HG02852 (cell line): ENCODE measurements at regions not wholly inside any gene's neighbourhood (a gene's known extent, or its start where the extent isn't known, plus 50 kb on each side); places are given as distances from the start of the nearest gene placed in this dataset.
"Not testable (repeated sequence)": the region's sequence is repeated elsewhere in the genome, so short reads cannot be mapped to it uniquely, and the experiment has no call there.

Source experiments
- ATAC-seq: cut with Tn5 transposase; IDR thresholded peaks from one replicate; pipeline ENCODE4 v1.9.1; 2021; ENCODE audit warnings: mild to moderate bottlenecking, moderate library complexity; ENCODE audit not compliant: unreplicated experiment

- ATAC-seq, result no peak
Observed at GRCh38 chr7:66535414-66536329, 93.0 kb upstream of the KCTD7 start.

- no peak for ATAC-seq
Observed at GRCh38 chr7:66537380-66537779, 91.3 kb upstream of the KCTD7 start.

- ATAC-seq, result no peak
Observed at GRCh38 chr7:66537876-66538275, 90.8 kb upstream of the KCTD7 start.

GRCh38 chr7:66539264-66539623, 89.4 kb upstream of the KCTD7 start:
- ATAC-seq, result no peak

GRCh38 chr7:66539902-66540375, 88.7 kb upstream of the KCTD7 start:
- no peak for ATAC-seq

GRCh38 chr7:66542049-66542448, 86.6 kb upstream of the KCTD7 start:
- ATAC-seq, result no peak

- no peak for ATAC-seq
Observed at GRCh38 chr7:66542528-66543269, 86.0 kb upstream of the KCTD7 start.

- ATAC-seq, result no peak
Observed at GRCh38 chr7:66549466-66549865, 79.2 kb upstream of the KCTD7 start.

GRCh38 chr7:66553001-66553400, 75.7 kb upstream of the KCTD7 start:
- no peak for ATAC-seq

- not testable (repeated sequence) for ATAC-seq
Observed at GRCh38 chr7:66553675-66554074, 75.0 kb upstream of the KCTD7 start.

- ATAC-seq, result not testable (repeated sequence)
Observed at GRCh38 chr7:66554291-66554690, 74.4 kb upstream of the KCTD7 start.

GRCh38 chr7:66554842-66555430, 73.7 kb upstream of the KCTD7 start:
- not testable (repeated sequence) for ATAC-seq

GRCh38 chr7:66556177-66556548, 72.5 kb upstream of the KCTD7 start:
- no peak for ATAC-seq

- no peak for ATAC-seq
Observed at GRCh38 chr7:66556549-66557213, 72.0 kb upstream of the KCTD7 start.

- ATAC-seq, result peak; percentile 64
Observed at GRCh38 chr7:66557214-66558200, 71.2 kb upstream of the KCTD7 start.

GRCh38 chr7:66558201-66558641, 70.5 kb upstream of the KCTD7 start:
- no peak for ATAC-seq

- ATAC-seq, result no peak
Observed at GRCh38 chr7:66558660-66559465, 69.8 kb upstream of the KCTD7 start.

GRCh38 chr7:66564045-66564444, 64.6 kb upstream of the KCTD7 start:
- ATAC-seq, result no peak

GRCh38 chr7:66570179-66570578, 58.5 kb upstream of the KCTD7 start:
- ATAC-seq, result not testable (repeated sequence)
